ENCODE measurements at regions not wholly inside any gene's neighbourhood (a gene's known extent, or its start where the extent isn't known, plus 50 kb on each side); places are given as distances from the start of the nearest gene placed in this dataset.
A peak's percentile ranks its signal among the peaks of the same experiment; 100 is the strongest.

DNA sequence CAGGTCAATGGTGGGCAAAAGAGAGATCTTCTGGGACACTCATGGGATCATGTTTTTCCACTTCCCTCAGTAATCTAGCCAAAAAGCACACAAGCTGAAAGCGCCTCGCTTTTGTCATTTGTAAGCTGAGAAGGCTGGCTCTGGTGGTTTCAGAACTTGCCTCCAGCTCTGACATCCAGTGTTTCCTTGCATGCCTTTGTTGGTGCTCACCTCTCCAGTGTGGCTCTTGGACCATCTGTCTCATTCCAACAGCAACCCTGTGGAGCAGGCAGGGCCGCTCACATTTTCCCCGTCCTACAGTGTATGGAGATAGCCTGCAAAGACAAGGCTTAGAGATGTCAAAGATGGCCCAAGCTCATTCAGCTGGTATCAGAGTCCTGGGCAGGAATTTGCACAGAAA lies 160.8 kb upstream of the KLF4 start:
- no peaks in the 10 kb centered on the region for H3K36me3 ChIP-seq (ENCODE audit: control insufficient read depth in 1 of 2, insufficient read depth in 2 of 2, low read length in 1 of 2)
- no peak overlapping the region for H3K4me3 ChIP-seq (ENCODE audit: low read length in 2 of 2)
- 26 to 52% methylated on average over 4 of the region's 4 CpGs for WGBS, 2 donors
- H3K27me3 ChIP-seq (ENCODE audit: control insufficient read depth in 1 of 2, insufficient read depth in 2 of 2, low read length in 1 of 2), result no peaks in the 10 kb centered on the region
- no peak for DNase-seq
- intact Hi-C loops (cut with DNase I), result loop anchor here in 1 of 2 donors (5.0 kb wide), 1 partner anchor 87 kb away; no protein-coding TSS in a partner anchor
- no peak overlapping the region for H3K27ac ChIP-seq (ENCODE audit: low read depth in 1 of 2, low read length in 2 of 2)
- no peaks in the 10 kb centered on the region for H3K4me1 ChIP-seq (ENCODE audit: control insufficient read depth in 1 of 2, insufficient read depth in 2 of 2, low read length in 2 of 2)
- no peak for ATAC-seq (ENCODE audit: low FRiP score)
- no peaks in the 10 kb centered on the region for H3K9me3 ChIP-seq (ENCODE audit: control insufficient read depth, low read length)

- H3K4me3 ChIP-seq (ENCODE audit: low read length in 2 of 2), result no peak overlapping the region
- intact Hi-C loops (cut with DNase I), result no loop called here
- WGBS, 2 donors, result 82 to 90% methylated on average over 12 of the region's 12 CpGs
- H3K9me3 ChIP-seq (ENCODE audit: control insufficient read depth, low read length), result no peaks in the 10 kb centered on the region
- no peak overlapping the region for H3K27ac ChIP-seq (ENCODE audit: low read depth in 1 of 2, low read length in 2 of 2)
- H3K36me3 ChIP-seq (ENCODE audit: control insufficient read depth in 1 of 2, insufficient read depth in 2 of 2, low read length in 1 of 2), result no peaks in the 10 kb centered on the region
- no peak for DNase-seq
- no peaks in the 10 kb centered on the region for H3K4me1 ChIP-seq (ENCODE audit: control insufficient read depth in 1 of 2, insufficient read depth in 2 of 2, low read length in 2 of 2)
- no peaks in the 10 kb centered on the region for H3K27me3 ChIP-seq (ENCODE audit: control insufficient read depth in 1 of 2, insufficient read depth in 2 of 2, low read length in 1 of 2)
- no peak for ATAC-seq (ENCODE audit: low FRiP score)
Observed at GRCh38 chr9:107648153-107648715, 158.7 kb upstream of the KLF4 start.

DNA sequence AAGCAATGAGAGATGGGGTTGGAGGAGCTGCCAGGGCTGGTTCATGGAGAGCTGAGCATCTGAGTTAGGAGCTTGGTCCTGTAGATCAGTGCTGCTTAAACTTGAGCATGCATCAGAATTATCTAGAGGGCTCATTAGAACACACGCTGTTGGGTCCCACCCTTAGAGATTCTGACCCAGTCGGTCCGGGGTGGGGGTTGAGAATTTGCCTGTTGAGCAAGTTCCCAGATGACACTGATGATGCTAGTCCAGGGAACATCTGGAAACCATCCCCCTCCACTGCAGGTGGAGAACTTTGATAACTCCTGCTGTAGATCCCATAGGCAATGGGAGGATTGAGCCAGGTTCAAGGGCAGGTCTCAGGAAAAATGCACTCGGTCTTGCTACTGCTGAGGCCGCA lies 158.0 kb upstream of the KLF4 start:
- no peak for ATAC-seq (ENCODE audit: low FRiP score)
- Histone ChIP-seq H3K36me3 (ENCODE audit: control insufficient read depth in 1 of 2, insufficient read depth in 2 of 2, low read length in 1 of 2) (no peaks in the 10 kb centered on the region), H3K27ac (ENCODE audit: low read depth in 1 of 2, low read length in 2 of 2) (no peak overlapping the region), H3K9me3 (ENCODE audit: control insufficient read depth, low read length) (no peaks in the 10 kb centered on the region), H3K27me3 (ENCODE audit: control insufficient read depth in 1 of 2, insufficient read depth in 2 of 2, low read length in 1 of 2) (no peaks in the 10 kb centered on the region), H3K4me3 (ENCODE audit: low read length in 2 of 2) (no peak overlapping the region), H3K4me1 (ENCODE audit: control insufficient read depth in 1 of 2, insufficient read depth in 2 of 2, low read length in 2 of 2) (no peaks in the 10 kb centered on the region)
- no peak for DNase-seq
- intact Hi-C loops (cut with DNase I), result no loop called here
- 94 to 97% methylated on average over 5 of the region's 5 CpGs for whole genome bisulfite sequencing, 2 donors

DNA sequence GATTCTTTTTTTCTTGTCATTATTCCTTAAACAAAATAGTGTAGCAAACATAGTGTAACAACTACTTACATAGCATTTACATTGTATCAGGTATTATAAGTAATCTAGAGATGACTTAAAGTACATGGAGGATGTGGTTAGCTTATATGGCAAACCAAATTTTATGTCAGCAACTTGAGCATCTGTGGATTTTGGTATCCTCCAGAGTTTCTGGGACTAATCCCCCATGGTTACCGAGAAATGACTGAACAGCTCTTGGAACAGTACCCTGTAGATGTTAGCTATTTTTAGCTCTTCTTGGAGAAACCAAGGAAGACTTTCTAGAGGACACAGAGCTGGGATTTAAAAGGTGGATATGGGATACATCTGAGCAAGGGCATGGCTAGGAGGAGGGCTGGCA lies 157.6 kb upstream of the KLF4 start:
- DNase-seq (no peak), ATAC-seq (ENCODE audit: low FRiP score) (no peak)
- Histone ChIP-seq H3K27ac (ENCODE audit: low read depth in 1 of 2, low read length in 2 of 2) (no peak overlapping the region), H3K27me3 (ENCODE audit: control insufficient read depth in 1 of 2, insufficient read depth in 2 of 2, low read length in 1 of 2) (no peaks in the 10 kb centered on the region), H3K9me3 (ENCODE audit: control insufficient read depth, low read length) (no peaks in the 10 kb centered on the region), H3K4me3 (ENCODE audit: low read length in 2 of 2) (no peak overlapping the region), H3K4me1 (ENCODE audit: control insufficient read depth in 1 of 2, insufficient read depth in 2 of 2, low read length in 2 of 2) (no peaks in the 10 kb centered on the region), H3K36me3 (ENCODE audit: control insufficient read depth in 1 of 2, insufficient read depth in 2 of 2, low read length in 1 of 2) (no peaks in the 10 kb centered on the region)
- intact Hi-C loops (cut with DNase I), result no loop called here
- 26 to 31% methylated on average over 1 of the region's 1 CpG for WGBS, 2 donors

- Histone ChIP-seq H3K27me3 (ENCODE audit: control insufficient read depth in 1 of 2, insufficient read depth in 2 of 2, low read length in 1 of 2) (no peaks in the 10 kb centered on the region), H3K27ac (ENCODE audit: low read depth in 1 of 2, low read length in 2 of 2) (no peak overlapping the region), H3K4me3 (ENCODE audit: low read length in 2 of 2) (no peak overlapping the region), H3K36me3 (ENCODE audit: control insufficient read depth in 1 of 2, insufficient read depth in 2 of 2, low read length in 1 of 2) (no peaks in the 10 kb centered on the region), H3K4me1 (ENCODE audit: control insufficient read depth in 1 of 2, insufficient read depth in 2 of 2, low read length in 2 of 2) (no peaks in the 10 kb centered on the region), H3K9me3 (ENCODE audit: control insufficient read depth, low read length) (no peaks in the 10 kb centered on the region)
- intact Hi-C loops (cut with DNase I), result no loop called here
- WGBS, 2 donors, result 93 to 94% methylated on average over 1 of the region's 1 CpG
- ATAC-seq (ENCODE audit: low FRiP score), result peak; percentile 5
- DNase-seq, result no peak
Observed at GRCh38 chr9:107645464-107645833, 155.9 kb upstream of the KLF4 start.

- no peak overlapping the region for H3K27ac ChIP-seq (ENCODE audit: low read depth in 1 of 2, low read length in 2 of 2)
- H3K27me3 ChIP-seq (ENCODE audit: control insufficient read depth in 1 of 2, insufficient read depth in 2 of 2, low read length in 1 of 2), result no peaks in the 10 kb centered on the region
- no peaks in the 10 kb centered on the region for H3K4me1 ChIP-seq (ENCODE audit: control insufficient read depth in 1 of 2, insufficient read depth in 2 of 2, low read length in 2 of 2)
- peak in 1 of 2 donors; percentile 88 for DNase-seq
- no peaks in the 10 kb centered on the region for H3K9me3 ChIP-seq (ENCODE audit: control insufficient read depth, low read length)
- intact Hi-C loops (cut with DNase I), result loop anchor here in 1 of 2 donors (5.0 kb wide), 1 partner anchor 1307 kb away; no protein-coding TSS in a partner anchor
- H3K36me3 ChIP-seq (ENCODE audit: control insufficient read depth in 1 of 2, insufficient read depth in 2 of 2, low read length in 1 of 2), result no peaks in the 10 kb centered on the region
- peak; percentile 73 for ATAC-seq (ENCODE audit: low FRiP score)
- no peak overlapping the region for H3K4me3 ChIP-seq (ENCODE audit: low read length in 2 of 2)
- WGBS, 2 donors, result 50 to 52% methylated on average over 4 of the region's 4 CpGs
Observed at GRCh38 chr9:107644733-107645463, 155.3 kb upstream of the KLF4 start.

- Histone ChIP-seq H3K36me3 (ENCODE audit: control insufficient read depth in 1 of 2, insufficient read depth in 2 of 2, low read length in 1 of 2) (no peaks in the 10 kb centered on the region), H3K9me3 (ENCODE audit: control insufficient read depth, low read length) (no peaks in the 10 kb centered on the region), H3K27ac (ENCODE audit: low read depth in 1 of 2, low read length in 2 of 2) (no peak overlapping the region), H3K27me3 (ENCODE audit: control insufficient read depth in 1 of 2, insufficient read depth in 2 of 2, low read length in 1 of 2) (no peaks in the 10 kb centered on the region), H3K4me3 (ENCODE audit: low read length in 2 of 2) (no peak overlapping the region), H3K4me1 (ENCODE audit: control insufficient read depth in 1 of 2, insufficient read depth in 2 of 2, low read length in 2 of 2) (no peaks in the 10 kb centered on the region)
- 97 to 98% methylated on average over 4 of the region's 4 CpGs for WGBS, 2 donors
- ATAC-seq (ENCODE audit: low FRiP score) (no peak), DNase-seq (no peak)
- intact Hi-C loops (cut with DNase I), result loop anchor here (2.0 to 10.0 kb wide), 5 partner anchors 88 to 205 kb away; no protein-coding TSS in a partner anchor
Observed at GRCh38 chr9:107639426-107639825, 149.9 kb upstream of the KLF4 start.

DNA sequence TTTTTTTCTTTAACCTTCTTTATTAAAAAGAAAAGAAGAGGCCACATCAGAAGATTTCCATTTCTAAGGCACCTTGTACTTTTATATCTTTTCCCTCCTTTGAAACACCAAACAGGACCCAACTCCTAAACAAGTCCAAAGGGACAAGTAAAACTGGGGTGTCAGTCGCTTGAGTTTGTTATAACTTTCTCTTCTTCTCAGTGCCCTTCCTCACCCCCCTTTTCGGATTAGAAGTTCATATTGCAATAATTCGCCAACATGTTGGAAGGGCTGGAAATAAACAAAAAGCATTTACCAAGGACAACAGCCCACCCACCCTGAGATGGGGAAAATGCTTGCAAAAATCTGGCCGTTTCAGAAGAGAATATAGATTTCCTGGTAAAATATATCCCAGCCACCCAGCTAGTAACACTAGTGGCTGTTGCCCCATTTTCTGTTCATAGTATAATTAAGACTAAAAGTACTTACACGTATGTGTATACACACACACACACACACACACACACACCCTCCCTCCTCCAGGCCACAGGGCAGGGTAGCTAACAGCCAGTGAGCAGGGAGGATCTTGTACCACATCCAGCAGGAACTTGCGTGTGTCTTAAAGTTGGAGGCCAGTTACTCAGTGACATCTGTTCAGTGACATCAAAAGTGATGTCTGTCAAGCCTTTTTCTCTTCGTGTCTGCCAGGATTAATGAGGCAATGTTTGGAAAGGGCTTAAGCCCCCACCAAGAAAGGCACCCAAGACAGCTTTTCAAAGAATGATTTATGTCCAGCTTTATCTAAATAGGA lies 149.1 kb upstream of the KLF4 start:
- Histone ChIP-seq H3K4me3 (ENCODE audit: low read length in 2 of 2) (peak overlapping the region; percentile 6 to 47), H3K4me1 (ENCODE audit: control insufficient read depth in 1 of 2, insufficient read depth in 2 of 2, low read length in 2 of 2) (no peaks in the 10 kb centered on the region), H3K27me3 (ENCODE audit: control insufficient read depth in 1 of 2, insufficient read depth in 2 of 2, low read length in 1 of 2) (no peaks in the 10 kb centered on the region), H3K27ac (ENCODE audit: low read depth in 1 of 2, low read length in 2 of 2) (peak overlapping the region; percentile 83 to 98), H3K9me3 (ENCODE audit: control insufficient read depth, low read length) (no peaks in the 10 kb centered on the region), H3K36me3 (ENCODE audit: control insufficient read depth in 1 of 2, insufficient read depth in 2 of 2, low read length in 1 of 2) (no peaks in the 10 kb centered on the region)
- DNase-seq (peak; percentile 80 to 82), ATAC-seq (ENCODE audit: low FRiP score) (peak; percentile 56)
- 50 to 52% methylated on average over 7 of the region's 7 CpGs for WGBS, 2 donors
- intact Hi-C loops (cut with DNase I), result loop anchor here (2.0 to 10.0 kb wide), 5 partner anchors 89 to 206 kb away; no protein-coding TSS in a partner anchor
